ENCODE measurements at regions not wholly inside any gene's neighbourhood (a gene's known extent, or its start where the extent isn't known, plus 50 kb on each side); places are given as distances from the start of the nearest gene placed in this dataset.

DNA sequence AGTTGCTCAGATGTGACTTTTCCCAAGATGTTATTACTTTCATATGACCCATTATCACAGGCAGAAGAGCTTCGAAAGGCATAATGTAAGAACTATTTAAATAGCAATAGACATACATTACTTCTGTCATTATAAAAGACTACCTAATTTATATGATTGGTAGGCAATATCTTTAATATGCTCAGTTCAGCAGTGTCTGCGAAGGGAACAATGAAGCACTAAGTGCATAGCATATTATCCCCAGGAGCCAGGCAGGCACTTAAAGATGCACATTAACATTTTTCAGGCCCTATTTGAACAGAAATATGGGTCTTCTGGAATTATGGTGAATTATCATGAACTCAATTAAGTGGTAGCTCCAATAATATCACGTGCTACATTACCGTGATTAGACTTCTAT is 217.8 kb downstream of the EPM2A start:
- TF ChIP-seq POLR2A (IDR thresholded peaks at IDR 0.05): no peak
- TF ChIP-seq, protein P1, sequence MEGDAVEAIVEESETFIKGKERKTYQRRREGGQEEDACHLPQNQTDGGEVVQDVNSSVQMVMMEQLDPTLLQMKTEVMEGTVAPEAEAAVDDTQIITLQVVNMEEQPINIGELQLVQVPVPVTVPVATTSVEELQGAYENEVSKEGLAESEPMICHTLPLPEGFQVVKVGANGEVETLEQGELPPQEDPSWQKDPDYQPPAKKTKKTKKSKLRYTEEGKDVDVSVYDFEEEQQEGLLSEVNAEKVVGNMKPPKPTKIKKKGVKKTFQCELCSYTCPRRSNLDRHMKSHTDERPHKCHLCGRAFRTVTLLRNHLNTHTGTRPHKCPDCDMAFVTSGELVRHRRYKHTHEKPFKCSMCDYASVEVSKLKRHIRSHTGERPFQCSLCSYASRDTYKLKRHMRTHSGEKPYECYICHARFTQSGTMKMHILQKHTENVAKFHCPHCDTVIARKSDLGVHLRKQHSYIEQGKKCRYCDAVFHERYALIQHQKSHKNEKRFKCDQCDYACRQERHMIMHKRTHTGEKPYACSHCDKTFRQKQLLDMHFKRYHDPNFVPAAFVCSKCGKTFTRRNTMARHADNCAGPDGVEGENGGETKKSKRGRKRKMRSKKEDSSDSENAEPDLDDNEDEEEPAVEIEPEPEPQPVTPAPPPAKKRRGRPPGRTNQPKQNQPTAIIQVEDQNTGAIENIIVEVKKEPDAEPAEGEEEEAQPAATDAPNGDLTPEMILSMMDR (IDR thresholded peaks at IDR 0.05): no peak
